H9 (cell line): ENCODE measurements at regions not wholly inside any gene's neighbourhood (a gene's known extent, or its start where the extent isn't known, plus 50 kb on each side); places are given as distances from the start of the nearest gene placed in this dataset.
A peak's percentile ranks its signal among the peaks of the same experiment; 100 is the strongest.

Experiments
- DNase-seq: peaks from one replicate; pipeline ENCODE4 v3.0.0-alpha.2; 2017
- H2AFZ ChIP-seq: one replicate; pipeline ENCODE4 v1.6.1; 2013; ENCODE audit warnings: mild to moderate bottlenecking, low read length, control low read depth, moderate library complexity
- H2AK5ac ChIP-seq: 2 replicates; pipeline ENCODE4 v1.6.1; 2013; ENCODE audit warnings: low read length, control low read depth, mixed read lengths; ENCODE audit not compliant: insufficient read length
- H2BK120ac ChIP-seq: one replicate; pipeline ENCODE4 v1.6.1; 2013; ENCODE audit warnings: low read depth, mild to moderate bottlenecking, low read length, control low read depth, inconsistent platforms; ENCODE audit not compliant: poor library complexity, severe bottlenecking
- H2BK12ac ChIP-seq: 2 replicates; pipeline ENCODE4 v1.6.1; 2013; ENCODE audit warnings: low read length, control low read depth, mixed read lengths, low read depth; ENCODE audit not compliant: insufficient read length
- H2BK15ac ChIP-seq: 2 replicates; pipeline ENCODE4 v1.6.1; 2013; ENCODE audit warnings: low read depth, low read length, control low read depth
- H2BK20ac ChIP-seq: one replicate; pipeline ENCODE4 v1.6.1; 2013; ENCODE audit warnings: low read depth, mild to moderate bottlenecking, low read length, control low read depth, inconsistent platforms; ENCODE audit not compliant: poor library complexity, severe bottlenecking
- H2BK5ac ChIP-seq: 2 replicates; pipeline ENCODE4 v1.6.1; 2013; ENCODE audit warnings: low read length, control low read depth, mixed read lengths; ENCODE audit not compliant: insufficient read length
- H3K14ac ChIP-seq: 2 replicates; pipeline ENCODE4 v1.6.1; 2013; ENCODE audit warnings: low read length, control low read depth; ENCODE audit not compliant: insufficient read depth
- H3K18ac ChIP-seq: 2 replicates; pipeline ENCODE4 v1.6.1; 2013; ENCODE audit warnings: low read depth, mild to moderate bottlenecking, mixed read lengths, low read length, control low read depth; ENCODE audit not compliant: insufficient read length
- H3K23ac ChIP-seq: 2 replicates; pipeline ENCODE4 v1.6.1; 2013; ENCODE audit warnings: low read length, control low read depth, mixed read lengths, low read depth; ENCODE audit not compliant: insufficient read length
- H3K23me2 ChIP-seq: 2 replicates; pipeline ENCODE4 v1.6.1; 2013; ENCODE audit warnings: low read depth, mild to moderate bottlenecking, mixed read lengths, low read length, control low read depth; ENCODE audit not compliant: insufficient read length, poor library complexity, severe bottlenecking
- H3K27ac ChIP-seq: 2 replicates; pipeline ENCODE4 v1.5.1; 2013; ENCODE audit warnings: low read length, control low read depth, mixed read lengths, low read depth; ENCODE audit not compliant: insufficient read length
- H3K27me3 ChIP-seq: 2 replicates; pipeline ENCODE4 v1.6.1; 2013; ENCODE audit warnings: low read length, control low read depth, inconsistent platforms; ENCODE audit not compliant: insufficient read depth
- H3K4ac ChIP-seq: 2 replicates; pipeline ENCODE4 v1.6.1; 2013; ENCODE audit warnings: low read depth, mild to moderate bottlenecking, control low read depth, inconsistent platforms, low read length, moderate library complexity
- H3K4me1 ChIP-seq: 2 replicates; pipeline ENCODE4 v1.6.1; 2013; ENCODE audit warnings: low read length, control low read depth, inconsistent platforms; ENCODE audit not compliant: insufficient read depth
- H3K4me2 ChIP-seq: 2 replicates; pipeline ENCODE4 v1.6.1; 2013; ENCODE audit warnings: low read length, control low read depth, mixed read lengths; ENCODE audit not compliant: insufficient read length, insufficient read depth
- H3K56ac ChIP-seq: 2 replicates; pipeline ENCODE4 v1.6.1; 2013; ENCODE audit warnings: low read depth, mild to moderate bottlenecking, mixed read lengths, low read length, control low read depth; ENCODE audit not compliant: insufficient read length
- H3K79me1 ChIP-seq: 2 replicates; pipeline ENCODE4 v1.6.1; 2013; ENCODE audit warnings: low read depth, mild to moderate bottlenecking, moderate library complexity, low read length, control low read depth, inconsistent platforms; ENCODE audit not compliant: insufficient read depth, poor library complexity, severe bottlenecking
- H3K79me2 ChIP-seq: 2 replicates; pipeline ENCODE4 v1.6.1; 2013; ENCODE audit warnings: low read length, control low read depth, inconsistent platforms; ENCODE audit not compliant: insufficient read depth
- H3K9ac ChIP-seq: 2 replicates; pipeline ENCODE4 v1.6.1; 2013; ENCODE audit warnings: low read length, control low read depth, mixed read lengths; ENCODE audit not compliant: insufficient read length; ENCODE audit errors: extremely low read depth
- H3K9me3 ChIP-seq: one replicate; pipeline ENCODE4 v1.6.1; 2013; ENCODE audit warnings: low read depth, low read length, inconsistent platforms; ENCODE audit not compliant: control insufficient read depth
- H3T11ph ChIP-seq: one replicate; pipeline ENCODE4 v1.6.1; 2013; ENCODE audit warnings: mild to moderate bottlenecking, low read length, control low read depth, inconsistent platforms
- H4K20me1 ChIP-seq: one replicate; pipeline ENCODE4 v1.6.1; 2013; ENCODE audit not compliant: control insufficient read depth, insufficient read length, insufficient read depth
- H4K5ac ChIP-seq: 2 replicates; pipeline ENCODE4 v1.6.1; 2013; ENCODE audit warnings: low read depth, mild to moderate bottlenecking, mixed read lengths, low read length, control low read depth; ENCODE audit not compliant: insufficient read length
- H4K8ac ChIP-seq: replicated peaks from 2 replicates; pipeline ENCODE4 v1.6.1; 2013; ENCODE audit warnings: low read length, control low read depth, mixed read lengths, low read depth; ENCODE audit not compliant: insufficient read length
- H4K91ac ChIP-seq: 2 replicates; pipeline ENCODE4 v1.6.1; 2013; ENCODE audit warnings: low read depth, mild to moderate bottlenecking, moderate library complexity, mixed read lengths, low read length, control low read depth; ENCODE audit not compliant: insufficient read length
- H3K27ac Mint-ChIP-seq, 3 experiments: 2 replicates in 2 of 3; 3 replicates in 1 of 3; pipeline ENCODE4 v1.8.0; 2020 to 2021; ENCODE audit warnings: mixed read lengths in 3 of 3, mild to moderate bottlenecking in 1 of 3, moderate library complexity in 1 of 3
- H3K27me3 Mint-ChIP-seq: 2 replicates; pipeline ENCODE4 v1.8.0; 2021; ENCODE audit warnings: low read depth, mild to moderate bottlenecking, moderate library complexity, mixed read lengths
- H3K36me3 Mint-ChIP-seq, 3 experiments: 2 replicates in 2 of 3; 3 replicates in 1 of 3; pipeline ENCODE4 v1.8.0; 2020 to 2021; ENCODE audit warnings: low read depth in 3 of 3, mixed read lengths in 3 of 3; ENCODE audit not compliant: insufficient read depth in 1 of 3
- H3K4me1 Mint-ChIP-seq, 2 experiments: 2 replicates each; pipeline ENCODE4 v1.8.0; 2020; ENCODE audit warnings: mixed read lengths in 2 of 2
- H3K4me3 Mint-ChIP-seq, 2 experiments: 2 replicates in 1 of 2; 3 replicates in 1 of 2; pipeline ENCODE4 v1.8.0; 2020 to 2021; ENCODE audit warnings: mild to moderate bottlenecking in 2 of 2, mixed read lengths in 2 of 2, moderate library complexity in 1 of 2
- H3K9me3 Mint-ChIP-seq, 2 experiments: 2 replicates in 1 of 2; 3 replicates in 1 of 2; pipeline ENCODE4 v1.8.0; 2020; ENCODE audit warnings: mild to moderate bottlenecking in 2 of 2, mixed read lengths in 2 of 2, moderate library complexity in 1 of 2
- WGBS: extraction: QIAGEN DNeasy Blood & Tissue Kit; methylation state at CpG from one replicate; pipeline ENCODE4 v1.1.7; 2013; ENCODE audit warnings: missing lambda C conversion rate, low lambda C conversion rate, mixed read lengths; ENCODE audit not compliant: insufficient read length; ENCODE audit errors: extremely low coverage; 5-methylcytosine and 5-hydroxymethylcytosine counted together
- TF ChIP-seq, protein P1 (sequence below): fragments of 200-600 bp; sonication (generic); conservative IDR thresholded peaks from 3 replicates; pipeline ENCODE4 v1.8.0; 2021; ENCODE audit warnings: antibody characterized with exemption, mild to moderate bottlenecking

DNA sequence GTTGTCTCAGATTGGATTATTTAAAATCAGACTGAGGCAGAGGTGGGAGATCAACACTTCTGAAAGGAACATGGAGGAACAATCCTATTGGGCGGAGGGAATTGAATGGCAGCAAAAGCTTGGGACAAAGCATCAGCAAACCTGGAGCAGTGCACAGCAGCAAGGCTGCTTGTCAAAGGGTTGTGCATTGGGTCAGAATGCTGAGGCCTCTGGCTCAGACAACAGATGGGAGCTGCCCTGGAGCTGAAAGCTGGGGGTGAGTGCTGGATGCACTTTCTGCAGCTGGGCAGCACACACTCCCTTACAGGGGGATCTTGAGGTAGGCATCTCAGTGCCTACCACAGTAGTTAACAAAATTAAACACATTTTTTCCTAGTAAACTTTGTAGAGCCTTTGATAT is 634.4 kb upstream of the MMS22L start:
- no peaks in the 10 kb centered on the region for H3K9me3 Mint-ChIP-seq
- Histone ChIP-seq H2AK5ac (no peak overlapping the region), H2BK12ac (no peak overlapping the region), H3K23me2 (no peaks in the 10 kb centered on the region), H3K56ac (no peak overlapping the region), H3K27ac (no peak overlapping the region), H3K9me3 (no peaks in the 10 kb centered on the region), H3K23ac (no peak overlapping the region), H3K9ac (no peak overlapping the region), H3K18ac (no peak overlapping the region), H4K91ac (no peak overlapping the region), H3K79me2 (no peaks in the 10 kb centered on the region), H4K8ac (no peak overlapping the region), H3K4me2 (no peak overlapping the region), H2BK5ac (no peak overlapping the region), H4K5ac (no peak overlapping the region), H3K27me3 (no peaks in the 10 kb centered on the region), H4K20me1 (no peaks in the 10 kb centered on the region), H3T11ph (no peak overlapping the region), H3K79me1 (no peaks in the 10 kb centered on the region), H2BK15ac (no peak overlapping the region), H2BK20ac (no peak overlapping the region), H3K14ac (no peak overlapping the region), H3K4ac (no peak overlapping the region), H2AFZ (no peak overlapping the region), H3K4me1 (peaks cover 10% of the 10 kb centered on the region; the same call in 1 of the 2 replicates), H2BK120ac (no peak overlapping the region)
- DNase-seq = no peak
- H3K4me3 Mint-ChIP-seq = no peak overlapping the region
- no peaks in the 10 kb centered on the region for H3K27me3 Mint-ChIP-seq
- no peaks in the 10 kb centered on the region for H3K36me3 Mint-ChIP-seq
- peaks cover 28 to 39% of the 10 kb centered on the region in 2 experiments for H3K4me1 Mint-ChIP-seq
- TF ChIP-seq, protein P1, sequence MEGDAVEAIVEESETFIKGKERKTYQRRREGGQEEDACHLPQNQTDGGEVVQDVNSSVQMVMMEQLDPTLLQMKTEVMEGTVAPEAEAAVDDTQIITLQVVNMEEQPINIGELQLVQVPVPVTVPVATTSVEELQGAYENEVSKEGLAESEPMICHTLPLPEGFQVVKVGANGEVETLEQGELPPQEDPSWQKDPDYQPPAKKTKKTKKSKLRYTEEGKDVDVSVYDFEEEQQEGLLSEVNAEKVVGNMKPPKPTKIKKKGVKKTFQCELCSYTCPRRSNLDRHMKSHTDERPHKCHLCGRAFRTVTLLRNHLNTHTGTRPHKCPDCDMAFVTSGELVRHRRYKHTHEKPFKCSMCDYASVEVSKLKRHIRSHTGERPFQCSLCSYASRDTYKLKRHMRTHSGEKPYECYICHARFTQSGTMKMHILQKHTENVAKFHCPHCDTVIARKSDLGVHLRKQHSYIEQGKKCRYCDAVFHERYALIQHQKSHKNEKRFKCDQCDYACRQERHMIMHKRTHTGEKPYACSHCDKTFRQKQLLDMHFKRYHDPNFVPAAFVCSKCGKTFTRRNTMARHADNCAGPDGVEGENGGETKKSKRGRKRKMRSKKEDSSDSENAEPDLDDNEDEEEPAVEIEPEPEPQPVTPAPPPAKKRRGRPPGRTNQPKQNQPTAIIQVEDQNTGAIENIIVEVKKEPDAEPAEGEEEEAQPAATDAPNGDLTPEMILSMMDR = no peak
- WGBS = no CpG with 5 or more reads among the region's 1 CpG
- H3K27ac Mint-ChIP-seq = peak overlapping the region in 2 of 3 experiments; percentile 47 to 72; a peak in 3 of 7 replicates
